ENCODE measurements at regions not wholly inside any gene's neighbourhood (a gene's known extent, or its start where the extent isn't known, plus 50 kb on each side); places are given as distances from the start of the nearest gene placed in this dataset.

GRCh38 chr12:91836696-91837095, 308.9 kb downstream of the BTG1 start:
- TF ChIP-seq CTCF (IDR thresholded peaks at IDR 0.05) (no peak), POLR2A (IDR thresholded peaks at IDR 0.05) (no peak)
